Activated CD4-positive, alpha-beta T cell treated with anti-CD3 and anti-CD28 coated beads, Interleukin-2, amount 10 ng/mL, durations not matched to agents 7 days and 5 days (primary cell): ENCODE measurements at regions not wholly inside any gene's neighbourhood (a gene's known extent, or its start where the extent isn't known, plus 50 kb on each side); places are given as distances from the start of the nearest gene placed in this dataset.

Experiments
- CTCF ChIA-PET: fragments of 350-600 bp; sonication (Branson Sonifier 250); formaldehyde crosslinking; loops from one replicate; lab custom pipeline; 2021; ENCODE audit warnings: antibody characterized with exemption; lab: Charles Lee
- POLR2A ChIA-PET: fragments of 350-600 bp; sonication (Branson Sonifier 250); formaldehyde crosslinking; loops from one replicate; lab custom pipeline; 2021; ENCODE audit warnings: antibody characterized with exemption; lab: Charles Lee
- DNase-seq: peaks from one replicate; pipeline ENCODE4 v3.0.0-alpha.2; 2020
- H3K27ac Mint-ChIP-seq: one replicate; pipeline ENCODE4 v1.8.0; 2021; ENCODE audit warnings: mild to moderate bottlenecking, moderate library complexity, mixed read lengths
- H3K27me3 Mint-ChIP-seq: one replicate; pipeline ENCODE4 v1.8.0; 2021; ENCODE audit warnings: mixed read lengths
- H3K36me3 Mint-ChIP-seq: one replicate; pipeline ENCODE4 v1.8.0; 2021; ENCODE audit warnings: low read depth, mixed read lengths
- H3K4me1 Mint-ChIP-seq: one replicate; pipeline ENCODE4 v1.8.0; 2021; ENCODE audit warnings: mixed read lengths
- H3K4me3 Mint-ChIP-seq: one replicate; pipeline ENCODE4 v1.8.0; 2021; ENCODE audit warnings: mild to moderate bottlenecking, moderate library complexity, mixed read lengths
- H3K9me3 Mint-ChIP-seq: one replicate; pipeline ENCODE4 v1.8.0; 2021; ENCODE audit warnings: mixed read lengths

DNA sequence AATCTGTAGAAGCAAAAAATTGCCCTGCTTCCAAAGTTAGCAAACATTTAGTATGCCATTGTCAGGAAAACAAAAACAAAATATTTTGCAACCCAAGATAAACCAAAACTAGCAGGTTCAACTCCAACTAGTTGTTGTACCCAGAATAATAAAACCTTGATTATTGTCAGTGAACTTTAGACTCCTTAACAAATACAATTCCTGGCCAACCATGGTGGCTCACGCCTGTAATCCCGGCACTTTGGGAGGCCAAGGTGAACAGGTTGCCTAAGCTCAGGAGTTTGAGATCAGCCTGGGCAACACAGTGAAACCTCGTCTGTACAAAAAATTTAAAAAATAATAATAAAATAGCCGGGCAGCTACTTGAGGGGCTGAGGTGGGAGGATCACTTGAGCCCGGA is 53.6 kb upstream of the EPCAM start:
- CTCF ChIA-PET = no interaction called here
- Mint-ChIP-seq H3K27me3 (peaks cover 3% of the 10 kb centered on the region), H3K4me1 (no peaks in the 10 kb centered on the region), H3K4me3 (no peak overlapping the region), H3K27ac (no peak overlapping the region), H3K36me3 (no peaks in the 10 kb centered on the region), H3K9me3 (no peaks in the 10 kb centered on the region)
- POLR2A ChIA-PET = no interaction called here
- no peak for DNase-seq

DNA sequence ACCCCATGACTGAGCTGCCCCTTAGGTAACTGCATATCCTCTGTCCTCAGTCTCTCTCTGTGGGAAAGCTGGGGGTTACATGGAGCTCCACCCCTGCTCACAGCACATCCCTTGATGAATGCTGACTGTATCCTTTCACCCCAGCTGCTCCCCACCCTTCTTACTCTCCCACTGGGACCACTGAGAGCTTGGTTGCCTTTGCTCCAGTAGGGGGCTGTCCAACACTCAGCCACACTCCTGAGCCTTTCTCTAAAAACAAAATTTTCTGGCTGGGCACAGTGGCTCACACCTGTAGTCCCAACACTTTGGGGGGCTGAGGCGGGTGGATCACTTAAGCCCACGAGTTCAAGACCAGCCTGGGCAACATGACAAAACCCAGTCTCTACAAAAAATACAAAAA is 55.4 kb upstream of the EPCAM start:
- Mint-ChIP-seq H3K4me1 (no peaks in the 10 kb centered on the region), H3K36me3 (no peaks in the 10 kb centered on the region), H3K27me3 (no peaks in the 10 kb centered on the region), H3K27ac (peak overlapping the region; percentile 36), H3K9me3 (no peaks in the 10 kb centered on the region), H3K4me3 (no peak overlapping the region)
- DNase-seq = no peak
- ChIA-PET POLR2A (no interaction called here), CTCF (interaction anchor here (0.6 to 1.3 kb wide), 2 partner anchors 9 to 38 kb away, joined by 3 read pairs; no protein-coding TSS in a partner anchor)

GRCh38 chr2:47313141-47313691 is 55.9 kb upstream of the EPCAM start:
- ChIA-PET POLR2A (no interaction called here), CTCF (interaction anchor here (0.6 to 1.3 kb wide), 3 partner anchors 8 to 38 kb away, joined by 3 to 4 read pairs (median 3); no protein-coding TSS in a partner anchor)
- Mint-ChIP-seq H3K4me1 (no peaks in the 10 kb centered on the region), H3K9me3 (no peaks in the 10 kb centered on the region), H3K27me3 (no peaks in the 10 kb centered on the region), H3K36me3 (no peaks in the 10 kb centered on the region), H3K27ac (no peak overlapping the region), H3K4me3 (no peak overlapping the region)
- DNase-seq = no peak

DNA sequence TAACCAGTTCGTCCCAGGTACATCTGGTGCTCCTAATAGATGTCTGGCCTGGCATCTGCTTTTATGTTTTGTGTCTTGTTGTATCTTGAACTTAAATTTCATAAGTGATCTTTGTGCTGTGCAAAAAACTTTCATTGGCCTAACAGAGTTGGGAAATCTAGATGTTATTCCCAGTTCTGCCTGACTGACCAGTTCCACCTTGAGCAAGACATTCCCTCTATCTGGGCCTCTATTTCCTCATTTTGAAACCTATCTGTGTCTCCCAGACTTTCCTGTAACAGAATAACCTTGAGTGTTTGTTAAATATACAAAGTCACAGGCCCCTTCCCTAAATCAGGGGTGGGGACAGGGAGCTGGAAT is 56.6 kb upstream of the EPCAM start:
- no peak overlapping the region for H3K4me3 Mint-ChIP-seq
- H3K27me3 Mint-ChIP-seq = no peaks in the 10 kb centered on the region
- H3K9me3 Mint-ChIP-seq = no peaks in the 10 kb centered on the region
- DNase-seq = no peak
- POLR2A ChIA-PET = no interaction called here
- CTCF ChIA-PET = interaction anchor here (0.6 kb wide), 1 partner anchor 9 kb away, joined by 4 read pairs; no protein-coding TSS in a partner anchor
- no peaks in the 10 kb centered on the region for H3K4me1 Mint-ChIP-seq
- no peaks in the 10 kb centered on the region for H3K36me3 Mint-ChIP-seq
- H3K27ac Mint-ChIP-seq = no peak overlapping the region

GRCh38 chr2:47311764-47312490 is 57.2 kb upstream of the EPCAM start:
- POLR2A ChIA-PET = no interaction called here
- CTCF ChIA-PET = no interaction called here
- Mint-ChIP-seq H3K27me3 (no peaks in the 10 kb centered on the region), H3K27ac (no peak overlapping the region), H3K4me1 (no peaks in the 10 kb centered on the region), H3K36me3 (no peaks in the 10 kb centered on the region), H3K9me3 (no peaks in the 10 kb centered on the region), H3K4me3 (no peak overlapping the region)
- no peak for DNase-seq

- H3K36me3 Mint-ChIP-seq = no peaks in the 10 kb centered on the region
- H3K27ac Mint-ChIP-seq = no peak overlapping the region
- CTCF ChIA-PET = interaction anchor here (0.6 kb wide), 1 partner anchor 32 kb away, joined by 3 read pairs; no protein-coding TSS in a partner anchor
- no peak for DNase-seq
- H3K4me3 Mint-ChIP-seq = no peak overlapping the region
- H3K9me3 Mint-ChIP-seq = no peaks in the 10 kb centered on the region
- H3K4me1 Mint-ChIP-seq = no peaks in the 10 kb centered on the region
- POLR2A ChIA-PET = no interaction called here
- H3K27me3 Mint-ChIP-seq = peaks cover 4% of the 10 kb centered on the region
These were observed 58.1 kb upstream of the EPCAM start for GRCh38 chr2:47310801-47311560.

- CTCF ChIA-PET = no interaction called here
These were observed 58.9 kb upstream of the EPCAM start for GRCh38 chr2:47309952-47310800.

DNA sequence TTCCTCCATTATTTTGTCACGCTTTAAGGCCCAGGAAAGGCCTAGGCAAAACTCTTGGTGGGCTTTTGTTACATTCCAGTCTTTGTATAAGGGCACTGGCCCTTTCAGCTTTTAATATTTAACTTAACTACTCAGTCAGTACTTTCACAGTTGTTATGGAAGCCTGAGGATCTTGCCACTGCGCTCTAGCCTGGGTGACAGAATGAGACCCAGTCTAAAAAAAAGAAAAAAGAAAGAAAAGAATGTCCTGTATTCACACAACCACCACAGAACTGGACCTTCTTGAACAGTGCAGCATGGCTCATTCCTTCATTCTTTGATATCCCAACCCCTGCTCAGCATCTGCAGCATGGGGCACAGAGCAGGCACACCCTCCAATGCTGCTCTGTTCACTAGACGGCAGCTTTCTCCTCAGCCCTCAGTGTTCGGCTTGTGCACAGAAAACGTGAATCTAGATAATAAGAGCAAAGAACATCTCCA is 59.6 kb upstream of the EPCAM start:
- Mint-ChIP-seq H3K9me3 (no peaks in the 10 kb centered on the region), H3K27ac (no peak overlapping the region), H3K36me3 (no peaks in the 10 kb centered on the region), H3K4me3 (no peak overlapping the region), H3K4me1 (no peaks in the 10 kb centered on the region), H3K27me3 (peaks cover 10% of the 10 kb centered on the region)
- POLR2A ChIA-PET = no interaction called here
- CTCF ChIA-PET = no interaction called here
- DNase-seq = no peak

More at GRCh38 chr2:47309952-47310800, 58.9 kb upstream of the EPCAM start:
- H3K36me3 Mint-ChIP-seq = no peaks in the 10 kb centered on the region
- POLR2A ChIA-PET = no interaction called here
- peaks cover 5% of the 10 kb centered on the region for H3K27me3 Mint-ChIP-seq
- H3K9me3 Mint-ChIP-seq = no peaks in the 10 kb centered on the region
- H3K4me3 Mint-ChIP-seq = no peak overlapping the region
- H3K27ac Mint-ChIP-seq = no peak overlapping the region
- no peak for DNase-seq
- no peaks in the 10 kb centered on the region for H3K4me1 Mint-ChIP-seq

DNA sequence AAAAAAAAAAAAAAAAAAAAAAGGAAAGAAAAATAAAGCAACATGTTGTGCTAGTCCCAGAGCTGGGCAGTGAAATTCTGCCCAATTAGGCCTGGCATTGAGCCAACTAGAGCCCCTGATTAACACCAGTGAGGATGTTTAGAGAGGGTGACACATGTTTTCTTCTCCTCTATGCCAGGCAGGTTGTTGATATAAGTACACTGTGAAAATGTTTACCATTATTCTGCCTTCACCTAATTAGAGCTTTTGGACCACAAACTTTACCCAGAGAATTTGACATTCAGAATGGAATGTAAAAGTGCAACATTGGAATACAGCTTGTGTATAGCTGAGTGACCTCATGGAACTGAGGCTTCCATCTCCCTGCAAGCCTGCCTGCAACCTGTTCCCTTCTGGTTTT is 62.0 kb upstream of the EPCAM start:
- no peaks in the 10 kb centered on the region for H3K9me3 Mint-ChIP-seq
- no peak for DNase-seq
- H3K4me1 Mint-ChIP-seq = no peaks in the 10 kb centered on the region
- no peak overlapping the region for H3K27ac Mint-ChIP-seq
- no peaks in the 10 kb centered on the region for H3K36me3 Mint-ChIP-seq
- ChIA-PET POLR2A (no interaction called here), CTCF (no interaction called here)
- peaks cover 25% of the 10 kb centered on the region for H3K27me3 Mint-ChIP-seq
- no peak overlapping the region for H3K4me3 Mint-ChIP-seq

DNA sequence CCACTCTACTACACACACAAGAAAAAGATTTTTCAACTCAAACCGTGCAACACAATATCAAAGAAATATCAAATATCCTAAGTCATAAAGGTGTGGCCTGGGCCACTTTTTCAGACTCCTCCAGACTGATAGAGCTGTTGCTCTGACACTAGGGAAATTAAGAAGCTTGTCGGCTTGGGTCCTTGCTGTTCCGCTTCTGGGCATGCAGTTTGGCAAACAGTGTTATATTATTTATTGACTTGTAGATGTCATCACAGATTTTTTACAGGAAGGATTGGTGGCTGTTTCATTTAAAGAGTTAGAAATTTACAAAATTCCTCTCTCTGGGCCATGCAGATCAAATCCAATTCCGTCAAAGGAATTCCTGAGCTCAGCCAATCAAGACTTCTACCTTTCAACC is 64.5 kb upstream of the EPCAM start:
- peaks cover 11% of the 10 kb centered on the region for H3K4me1 Mint-ChIP-seq
- no peak for DNase-seq
- ChIA-PET CTCF (interaction anchor here (0.7 to 1.3 kb wide), 3 partner anchors 9 to 15 kb away, joined by 3 to 4 read pairs (median 4); no protein-coding TSS in a partner anchor), POLR2A (no interaction called here)
- no peaks in the 10 kb centered on the region for H3K9me3 Mint-ChIP-seq
- no peak overlapping the region for H3K4me3 Mint-ChIP-seq
- H3K27me3 Mint-ChIP-seq = peaks cover 35% of the 10 kb centered on the region
- no peak overlapping the region for H3K27ac Mint-ChIP-seq
- no peaks in the 10 kb centered on the region for H3K36me3 Mint-ChIP-seq

- DNase-seq = no peak
- Mint-ChIP-seq H3K27me3 (peaks cover 39% of the 10 kb centered on the region), H3K4me3 (no peak overlapping the region), H3K9me3 (no peaks in the 10 kb centered on the region), H3K36me3 (no peaks in the 10 kb centered on the region), H3K27ac (no peak overlapping the region), H3K4me1 (peaks cover 11% of the 10 kb centered on the region)
- ChIA-PET POLR2A (no interaction called here), CTCF (interaction anchor here (0.6 to 1.0 kb wide), 3 partner anchors 9 to 183 kb away, joined by 3 to 4 read pairs (median 4); no protein-coding TSS in a partner anchor)
These were observed 65.6 kb upstream of the EPCAM start for GRCh38 chr2:47303341-47304148.

- Mint-ChIP-seq H3K36me3 (no peaks in the 10 kb centered on the region), H3K27me3 (peaks cover 40% of the 10 kb centered on the region), H3K27ac (no peak overlapping the region), H3K4me3 (no peak overlapping the region), H3K9me3 (no peaks in the 10 kb centered on the region), H3K4me1 (peaks cover 11% of the 10 kb centered on the region)
- POLR2A ChIA-PET = no interaction called here
- no peak for DNase-seq
- CTCF ChIA-PET = no interaction called here
These were observed 66.8 kb upstream of the EPCAM start for GRCh38 chr2:47302308-47302707.
